ENCODE measurements at regions not wholly inside any gene's neighbourhood (a gene's known extent, or its start where the extent isn't known, plus 50 kb on each side); places are given as distances from the start of the nearest gene placed in this dataset.
"Not testable (repeated sequence)": the region's sequence is repeated elsewhere in the genome, so short reads cannot be mapped to it uniquely, and the experiment has no call there.

DNA sequence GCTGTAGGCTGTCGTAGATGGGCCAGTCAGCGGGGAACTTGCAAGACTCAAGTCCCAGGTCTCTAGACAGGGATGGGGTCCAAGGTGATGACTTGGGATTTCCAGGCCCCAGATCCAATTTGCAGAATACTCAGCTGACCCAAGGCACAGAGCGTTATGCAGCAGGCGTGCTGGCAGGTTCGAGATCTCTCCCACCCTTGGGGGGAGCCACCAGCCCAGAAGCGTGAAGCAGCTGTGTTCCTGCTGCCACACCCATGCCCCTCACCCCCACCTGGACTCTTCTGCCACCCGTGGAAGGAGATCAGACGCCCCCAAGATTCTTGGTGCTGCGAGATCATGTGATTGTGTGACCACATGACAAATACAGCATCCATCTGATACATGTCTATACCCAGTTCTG is 142.6 kb downstream of the BRD1 start:
- TF ChIP-seq POLR2A (IDR thresholded peaks at IDR 0.05): no peak
- TF ChIP-seq EP300 (IDR thresholded peaks at IDR 0.05): no peak
- TF ChIP-seq, protein P1, sequence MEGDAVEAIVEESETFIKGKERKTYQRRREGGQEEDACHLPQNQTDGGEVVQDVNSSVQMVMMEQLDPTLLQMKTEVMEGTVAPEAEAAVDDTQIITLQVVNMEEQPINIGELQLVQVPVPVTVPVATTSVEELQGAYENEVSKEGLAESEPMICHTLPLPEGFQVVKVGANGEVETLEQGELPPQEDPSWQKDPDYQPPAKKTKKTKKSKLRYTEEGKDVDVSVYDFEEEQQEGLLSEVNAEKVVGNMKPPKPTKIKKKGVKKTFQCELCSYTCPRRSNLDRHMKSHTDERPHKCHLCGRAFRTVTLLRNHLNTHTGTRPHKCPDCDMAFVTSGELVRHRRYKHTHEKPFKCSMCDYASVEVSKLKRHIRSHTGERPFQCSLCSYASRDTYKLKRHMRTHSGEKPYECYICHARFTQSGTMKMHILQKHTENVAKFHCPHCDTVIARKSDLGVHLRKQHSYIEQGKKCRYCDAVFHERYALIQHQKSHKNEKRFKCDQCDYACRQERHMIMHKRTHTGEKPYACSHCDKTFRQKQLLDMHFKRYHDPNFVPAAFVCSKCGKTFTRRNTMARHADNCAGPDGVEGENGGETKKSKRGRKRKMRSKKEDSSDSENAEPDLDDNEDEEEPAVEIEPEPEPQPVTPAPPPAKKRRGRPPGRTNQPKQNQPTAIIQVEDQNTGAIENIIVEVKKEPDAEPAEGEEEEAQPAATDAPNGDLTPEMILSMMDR (IDR thresholded peaks at IDR 0.05): no peak
- H3K4me3 ChIP-seq: no peak overlapping the region
- no peaks in the 10 kb centered on the region for H3K27me3 ChIP-seq
- H3K27ac ChIP-seq: no peak overlapping the region
- H3K4me1 ChIP-seq: no peaks in the 10 kb centered on the region
- H3K9me3 ChIP-seq: peaks cover 0 to 6% (median 0%) of the 10 kb centered on the region in 4 donors
- DNase-seq (ENCODE audit: low spot score in 2 of 2): no peak
- WGBS, 2 donors: 75 to 79% methylated on average over 7 to 9 of the region's 9 CpGs
- H3K36me3 ChIP-seq: no peaks in the 10 kb centered on the region

DNA sequence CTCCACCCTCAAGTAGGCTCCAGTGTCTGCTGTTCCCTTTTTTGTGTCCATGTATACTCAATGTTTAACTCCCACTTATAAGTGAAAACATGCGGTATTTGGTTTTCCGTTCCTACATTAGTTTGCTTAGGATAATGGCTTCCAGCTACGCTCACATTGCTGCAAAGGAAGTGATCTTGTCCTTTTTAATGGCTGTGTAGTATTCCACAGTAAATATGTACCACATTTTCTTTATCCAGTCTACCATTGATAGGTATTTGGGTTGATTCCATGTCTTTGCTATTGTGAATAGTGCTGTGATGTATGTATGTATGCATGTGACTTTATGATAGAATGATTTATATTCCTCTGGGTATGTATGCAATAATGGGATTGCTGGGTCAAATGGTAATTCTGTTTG is 144.6 kb downstream of the BRD1 start:
- no peak for DNase-seq (ENCODE audit: low spot score in 2 of 2)
- Histone ChIP-seq H3K9me3 (peaks cover 0 to 6% (median 0%) of the 10 kb centered on the region in 4 donors), H3K4me1 (no peaks in the 10 kb centered on the region), H3K27me3 (no peaks in the 10 kb centered on the region), H3K36me3 (no peaks in the 10 kb centered on the region), H3K4me3 (no peak overlapping the region), H3K27ac (no peak overlapping the region)
- 77 to 89% methylated on average over 3 of the region's 3 CpGs for WGBS, 2 donors
- TF ChIP-seq, protein P1 (IDR thresholded peaks at IDR 0.05): no peak
- TF ChIP-seq EP300 (IDR thresholded peaks at IDR 0.05) (no peak), POLR2A (IDR thresholded peaks at IDR 0.05) (no peak)

DNA sequence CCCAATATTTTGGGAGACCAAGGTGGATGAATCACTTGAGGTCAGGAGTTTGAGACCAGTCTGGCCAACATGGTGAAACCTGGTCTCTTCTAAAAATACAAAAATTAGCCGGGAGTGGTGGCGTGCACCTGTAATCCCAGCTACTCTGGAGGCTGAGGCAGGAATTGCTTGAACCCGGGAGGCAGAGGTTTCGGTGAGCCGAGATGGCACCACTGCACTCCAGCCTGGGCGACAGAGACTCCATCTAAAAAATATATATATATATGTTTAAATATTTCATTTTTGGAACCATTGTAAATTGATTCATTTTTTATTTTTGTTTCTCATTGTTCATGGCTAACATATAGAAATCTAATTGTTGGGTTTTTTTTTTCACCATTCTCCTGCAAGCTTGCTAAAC is 146.9 kb downstream of the BRD1 start:
- not testable (repeated sequence) for H3K9me3 ChIP-seq; H3K27me3 ChIP-seq; H3K4me3 ChIP-seq; H3K36me3 ChIP-seq; H3K4me1 ChIP-seq; DNase-seq (ENCODE audit: low spot score in 2 of 2); H3K27ac ChIP-seq
- 92 to 94% methylated on average over 6 of the region's 6 CpGs for WGBS, 2 donors

DNA sequence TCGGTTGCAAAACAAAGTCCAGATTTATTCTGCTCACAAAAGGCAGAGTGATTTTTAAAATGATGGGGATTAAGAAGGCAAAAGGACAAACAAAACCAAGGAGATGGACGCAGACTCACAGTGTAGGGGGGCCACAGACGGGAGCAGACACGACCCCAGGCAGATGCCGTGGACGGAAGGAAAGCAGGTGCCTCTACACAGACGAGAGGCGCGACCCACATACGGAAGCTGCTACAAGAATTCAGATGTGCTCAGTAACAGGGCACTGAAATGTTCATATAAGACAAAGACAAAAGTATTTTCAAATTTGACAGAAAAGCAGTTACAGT is 148.9 kb downstream of the BRD1 start:
- 49 to 60% methylated on average over 10 of the region's 10 CpGs for WGBS, 2 donors
- no peak overlapping the region for H3K4me3 ChIP-seq
- H3K36me3 ChIP-seq: no peaks in the 10 kb centered on the region
- TF ChIP-seq EP300 (IDR thresholded peaks at IDR 0.05) (no peak), POLR2A (IDR thresholded peaks at IDR 0.05) (no peak)
- TF ChIP-seq, protein P1 (IDR thresholded peaks at IDR 0.05): no peak
- no peak overlapping the region for H3K27ac ChIP-seq
- no peaks in the 10 kb centered on the region for H3K4me1 ChIP-seq
- H3K27me3 ChIP-seq: peaks cover 0 to 7% of the 10 kb centered on the region in 2 donors
- H3K9me3 ChIP-seq: peaks cover 0 to 6% (median 0%) of the 10 kb centered on the region in 4 donors
- DNase-seq (ENCODE audit: low spot score in 2 of 2): no peak

DNA sequence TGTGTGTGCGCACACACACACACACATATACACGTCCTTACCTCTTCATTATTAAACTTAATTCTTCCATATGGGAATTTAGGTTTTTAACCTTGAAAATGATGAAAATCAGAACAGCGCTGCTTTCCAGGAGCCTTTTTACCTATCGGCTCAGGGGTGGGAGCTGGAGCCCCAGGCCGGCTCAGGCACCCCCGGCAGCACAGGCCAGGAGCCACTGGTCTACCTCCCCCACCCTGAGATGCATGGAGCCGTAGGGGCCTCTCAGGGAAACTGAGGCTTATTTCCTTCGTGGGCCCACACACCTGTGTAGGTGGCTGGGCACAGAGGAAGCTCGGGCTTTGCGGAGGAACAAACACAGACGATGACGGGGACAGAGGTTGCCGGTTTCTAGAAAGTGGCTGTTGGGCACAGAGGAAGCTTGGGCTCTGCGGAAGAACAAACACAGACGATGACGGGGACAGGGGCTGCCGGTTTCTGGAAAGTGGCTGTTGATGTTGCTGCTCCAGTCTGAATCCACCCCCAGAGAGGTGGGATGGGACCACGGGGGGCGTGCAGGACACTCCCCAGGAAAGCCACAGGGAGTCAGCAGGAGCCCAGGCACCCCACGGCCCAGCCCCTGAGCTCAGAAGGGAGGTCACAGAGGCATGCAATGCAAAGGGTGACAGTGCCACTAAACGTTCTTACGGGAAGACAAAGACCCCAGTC is 149.4 kb downstream of the BRD1 start:
- TF ChIP-seq POLR2A (IDR thresholded peaks at IDR 0.05): no peak
- TF ChIP-seq EP300 (IDR thresholded peaks at IDR 0.05): no peak
- TF ChIP-seq, protein P1 (IDR thresholded peaks at IDR 0.05): no peak
- H3K27me3 ChIP-seq: peaks cover 0 to 8% of the 10 kb centered on the region in 2 donors
- no peaks in the 10 kb centered on the region for H3K36me3 ChIP-seq
- H3K9me3 ChIP-seq: peaks cover 0 to 5% (median 0%) of the 10 kb centered on the region in 4 donors
- no peaks in the 10 kb centered on the region for H3K4me1 ChIP-seq
- H3K4me3 ChIP-seq: no peak overlapping the region
- WGBS, 2 donors: 60 to 63% methylated on average over 19 to 22 of the region's 22 CpGs
- H3K27ac ChIP-seq: no peak overlapping the region
- DNase-seq (ENCODE audit: low spot score in 2 of 2): no peak

DNA sequence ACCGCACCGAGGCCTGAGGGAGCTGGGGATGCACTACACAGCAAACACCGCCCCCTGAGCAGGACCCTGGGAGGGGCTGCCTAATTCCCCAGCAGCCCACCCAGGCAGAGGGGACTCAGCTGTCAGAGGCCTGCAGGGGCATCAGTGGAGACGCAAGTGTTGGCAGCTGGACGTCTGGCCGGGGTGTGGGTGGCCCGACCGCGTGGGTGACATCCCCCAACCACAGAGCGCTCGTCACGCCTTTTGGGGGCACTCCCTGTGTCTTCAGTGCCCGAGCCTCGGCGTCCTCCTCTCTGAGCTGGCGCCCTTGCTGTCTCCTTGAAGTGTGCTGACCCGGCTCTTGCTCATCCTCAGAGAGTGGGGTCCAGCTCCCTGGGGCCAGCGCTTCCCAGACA is 150.2 kb downstream of the BRD1 start:
- DNase-seq (ENCODE audit: low spot score in 2 of 2): no peak

More for the DNA sequence above, 150.2 kb downstream of the BRD1 start:
- H3K36me3 ChIP-seq: no peaks in the 10 kb centered on the region
- H3K27me3 ChIP-seq: peaks cover 0 to 14% of the 10 kb centered on the region in 2 donors
- no peak overlapping the region for H3K4me3 ChIP-seq
- H3K9me3 ChIP-seq: no peaks in the 10 kb centered on the region
- H3K27ac ChIP-seq: no peak overlapping the region
- H3K4me1 ChIP-seq: no peaks in the 10 kb centered on the region
- WGBS, 2 donors: 68 to 73% methylated on average over 11 to 18 of the region's 18 CpGs
- TF ChIP-seq POLR2A (IDR thresholded peaks at IDR 0.05) (no peak), EP300 (IDR thresholded peaks at IDR 0.05) (no peak)
- TF ChIP-seq, protein P1 (IDR thresholded peaks at IDR 0.05): no peak

Data from tibial nerve (tissue), 4 donors.